Liver (tissue), 8 donors: ENCODE measurements at regions not wholly inside any gene's neighbourhood (a gene's known extent, or its start where the extent isn't known, plus 50 kb on each side); places are given as distances from the start of the nearest gene placed in this dataset.

Experiments used
- DNase-seq: peaks from one replicate; pipeline ENCODE4 v3.0.0-alpha.2; 2017; ENCODE audit warnings: low spot score
- H3K27ac ChIP-seq, 2 donors: one replicate each; pipeline ENCODE4 v1.7.0; 2013; ENCODE audit warnings: inconsistent platforms in 2 of 2, low read length in 2 of 2, control low read depth in 1 of 2, low read depth in 1 of 2, mild to moderate bottlenecking in 1 of 2
- H3K27me3 ChIP-seq, 4 donors: one replicate each; pipeline versions ENCODE4 v1.6.1 to v1.7.0; 2013; ENCODE audit warnings: low read length in 3 of 4, inconsistent platforms in 1 of 4, mild to moderate bottlenecking in 1 of 4, moderate library complexity in 1 of 4; ENCODE audit not compliant: control insufficient read depth in 4 of 4, insufficient read depth in 4 of 4
- H3K36me3 ChIP-seq, 4 donors: one replicate each; pipeline versions ENCODE4 v1.6.1 to v1.7.0; 2013; ENCODE audit warnings: low read length in 3 of 4, mild to moderate bottlenecking in 3 of 4, low read depth in 1 of 4, moderate library complexity in 1 of 4; ENCODE audit not compliant: control insufficient read depth in 4 of 4, insufficient read depth in 3 of 4
- H3K4me1 ChIP-seq, 4 donors: one replicate each; pipeline versions ENCODE4 v1.6.1 to v1.7.0; 2013; ENCODE audit warnings: low read length in 3 of 4, mild to moderate bottlenecking in 3 of 4, moderate library complexity in 1 of 4; ENCODE audit not compliant: control insufficient read depth in 4 of 4, insufficient read depth in 4 of 4
- H3K4me3 ChIP-seq, 3 donors: one replicate each; pipeline versions ENCODE4 v1.6.1 to v1.7.0; 2013; ENCODE audit warnings: low read length in 3 of 3, control low read depth in 1 of 3, low read depth in 1 of 3, mild to moderate bottlenecking in 1 of 3
- H3K9ac ChIP-seq, 2 donors: one replicate each; pipeline ENCODE4 v1.7.0; 2013; ENCODE audit warnings: low read length in 2 of 2, mild to moderate bottlenecking in 2 of 2, moderate library complexity in 2 of 2, control low read depth in 1 of 2, low read depth in 1 of 2
- H3K9me3 ChIP-seq, 4 donors: one replicate each; pipeline versions ENCODE4 v1.6.1 to v1.7.0; 2013; ENCODE audit warnings: low read length in 3 of 4; ENCODE audit not compliant: control insufficient read depth in 4 of 4
- EGR1 ChIP-seq, 2 donors: IDR thresholded peaks; 2 replicates each; pipeline ENCODE4 v1.6.1; 2016 to 2018; ENCODE audit warnings: antibody characterized with exemption in 2 of 2, low read depth in 2 of 2
- FOXA1 ChIP-seq: IDR thresholded peaks from 2 replicates; pipeline ENCODE4 v1.6.1; 2016; ENCODE audit warnings: antibody characterized with exemption
- FOXA2 ChIP-seq: IDR thresholded peaks from 2 replicates; pipeline ENCODE4 v1.6.1; 2016; ENCODE audit warnings: antibody characterized with exemption
- GABPA ChIP-seq, 2 donors: IDR thresholded peaks in 1 of 2; conservative IDR thresholded peaks in 1 of 2; 2 replicates each; pipeline ENCODE4 v1.6.1; 2016; ENCODE audit warnings: antibody characterized with exemption in 2 of 2, mild to moderate bottlenecking in 1 of 2, moderate library complexity in 1 of 2
- HNF4A ChIP-seq, 2 donors: conservative IDR thresholded peaks; 2 replicates each; pipeline ENCODE4 v1.6.1; 2016; ENCODE audit warnings: antibody characterized with exemption in 2 of 2, mild to moderate bottlenecking in 2 of 2
- HNF4G ChIP-seq: IDR thresholded peaks from 2 replicates; pipeline ENCODE4 v1.6.1; 2016; ENCODE audit warnings: antibody characterized with exemption
- JUND ChIP-seq, 2 donors: IDR thresholded peaks; 2 replicates each; pipeline ENCODE4 v1.6.1; 2016; ENCODE audit warnings: antibody characterized with exemption in 2 of 2
- MAX ChIP-seq: IDR thresholded peaks from 2 replicates; pipeline ENCODE4 v1.6.1; 2016; ENCODE audit warnings: antibody characterized with exemption
- NR2F2 ChIP-seq: IDR thresholded peaks from 2 replicates; pipeline ENCODE4 v1.6.1; 2016; ENCODE audit warnings: antibody characterized with exemption
- RAD21 ChIP-seq, 2 donors: IDR thresholded peaks; 2 replicates each; pipeline ENCODE4 v1.6.1; 2016; ENCODE audit warnings: antibody characterized with exemption in 2 of 2, mild to moderate bottlenecking in 2 of 2
- REST ChIP-seq: IDR thresholded peaks from 2 replicates; pipeline ENCODE4 v1.6.1; 2016; ENCODE audit warnings: antibody characterized with exemption, mild to moderate bottlenecking
- RXRA ChIP-seq, 2 donors: IDR thresholded peaks; 2 replicates each; pipeline ENCODE4 v1.6.1; 2017 to 2018; ENCODE audit warnings: antibody characterized with exemption in 2 of 2, mild to moderate bottlenecking in 1 of 2
- SP1 ChIP-seq: IDR thresholded peaks from 2 replicates; pipeline ENCODE4 v1.6.1; 2018; ENCODE audit warnings: antibody characterized with exemption, mild to moderate bottlenecking
- TAF1 ChIP-seq: conservative IDR thresholded peaks from 2 replicates; pipeline ENCODE4 v1.6.1; 2016; ENCODE audit warnings: antibody characterized with exemption, mild to moderate bottlenecking
- YY1 ChIP-seq: IDR thresholded peaks from 2 replicates; pipeline ENCODE4 v1.6.1; 2016; ENCODE audit warnings: antibody characterized with exemption, mild to moderate bottlenecking
- ZBTB33 ChIP-seq: IDR thresholded peaks from 2 replicates; pipeline ENCODE4 v1.6.1; 2016; ENCODE audit warnings: antibody characterized with exemption
- WGBS: extraction: QIAGEN DNeasy Blood & Tissue Kit; methylation state at CpG from one replicate; pipeline ENCODE4 v1.1.7; 2013; 5-methylcytosine and 5-hydroxymethylcytosine counted together
- TF ChIP-seq, protein P1 (sequence below): IDR thresholded peaks from 2 replicates; pipeline ENCODE4 v1.6.1; 2016; ENCODE audit warnings: antibody characterized with exemption
- TF ChIP-seq, protein P2 (sequence below): fragments of 150-350 bp; IDR thresholded peaks from 2 replicates; pipeline ENCODE4 v1.5.1; 2017; ENCODE audit warnings: improper control_type of control experiment, low read depth, low read length; ENCODE audit not compliant: missing input control
- donor health status: healthy.
- donor health status: healthy.
- donor health status: healthy.
- donor health status: healthy.
- donor health status: healthy.

DNA sequence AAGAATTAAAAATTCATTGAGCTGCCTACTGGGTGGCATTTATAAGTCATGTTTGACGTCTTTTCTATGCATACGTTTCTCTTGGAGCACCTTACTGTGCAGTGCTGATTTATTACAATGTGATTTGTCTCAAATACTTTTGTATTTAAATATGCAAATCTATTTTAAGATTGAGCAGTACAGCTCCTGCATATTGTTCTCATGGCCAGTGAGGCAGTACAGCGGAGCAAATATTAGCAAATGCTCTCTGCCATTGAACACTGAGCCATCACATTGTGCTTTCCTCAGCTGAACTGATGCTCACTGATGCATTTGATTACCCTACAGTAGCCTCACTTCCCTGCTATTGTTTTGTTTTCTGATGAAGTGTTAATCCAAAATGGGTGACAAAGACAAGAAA is 149.6 kb downstream of the HTR1A start:
- TF ChIP-seq GABPA (IDR thresholded peaks at IDR 0.05 in 1 of 2, conservative IDR thresholded peaks at IDR 0.05 in 1 of 2) (no peak), TAF1 (no peak), NR2F2 (no peak), MAX (no peak), FOXA2 (no peak), RXRA (IDR thresholded peaks at IDR 0.05) (no peak), FOXA1 (no peak), JUND (IDR thresholded peaks at IDR 0.05) (no peak), YY1 (no peak), ZBTB33 (no peak), REST (no peak), HNF4A (conservative IDR thresholded peaks at IDR 0.05) (no peak), HNF4G (no peak), EGR1 (IDR thresholded peaks at IDR 0.05; ENCODE audit: low read depth in 2 of 2) (no peak), RAD21 (IDR thresholded peaks at IDR 0.05) (no peak), SP1 (no peak)
- TF ChIP-seq, protein P1, sequence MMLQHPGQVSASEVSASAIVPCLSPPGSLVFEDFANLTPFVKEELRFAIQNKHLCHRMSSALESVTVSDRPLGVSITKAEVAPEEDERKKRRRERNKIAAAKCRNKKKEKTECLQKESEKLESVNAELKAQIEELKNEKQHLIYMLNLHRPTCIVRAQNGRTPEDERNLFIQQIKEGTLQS, result no peak
- TF ChIP-seq, protein P2, sequence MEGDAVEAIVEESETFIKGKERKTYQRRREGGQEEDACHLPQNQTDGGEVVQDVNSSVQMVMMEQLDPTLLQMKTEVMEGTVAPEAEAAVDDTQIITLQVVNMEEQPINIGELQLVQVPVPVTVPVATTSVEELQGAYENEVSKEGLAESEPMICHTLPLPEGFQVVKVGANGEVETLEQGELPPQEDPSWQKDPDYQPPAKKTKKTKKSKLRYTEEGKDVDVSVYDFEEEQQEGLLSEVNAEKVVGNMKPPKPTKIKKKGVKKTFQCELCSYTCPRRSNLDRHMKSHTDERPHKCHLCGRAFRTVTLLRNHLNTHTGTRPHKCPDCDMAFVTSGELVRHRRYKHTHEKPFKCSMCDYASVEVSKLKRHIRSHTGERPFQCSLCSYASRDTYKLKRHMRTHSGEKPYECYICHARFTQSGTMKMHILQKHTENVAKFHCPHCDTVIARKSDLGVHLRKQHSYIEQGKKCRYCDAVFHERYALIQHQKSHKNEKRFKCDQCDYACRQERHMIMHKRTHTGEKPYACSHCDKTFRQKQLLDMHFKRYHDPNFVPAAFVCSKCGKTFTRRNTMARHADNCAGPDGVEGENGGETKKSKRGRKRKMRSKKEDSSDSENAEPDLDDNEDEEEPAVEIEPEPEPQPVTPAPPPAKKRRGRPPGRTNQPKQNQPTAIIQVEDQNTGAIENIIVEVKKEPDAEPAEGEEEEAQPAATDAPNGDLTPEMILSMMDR, result no peak
- Histone ChIP-seq H3K4me3 (no peak overlapping the region), H3K27ac (no peak overlapping the region), H3K9ac (no peak overlapping the region), H3K27me3 (no peaks in the 10 kb centered on the region), H3K36me3 (no peaks in the 10 kb centered on the region), H3K9me3 (peaks cover 2 to 9% (median 5%) of the 10 kb centered on the region in 4 donors), H3K4me1 (no peaks in the 10 kb centered on the region)
- DNase-seq, result no peak
- 78% methylated on average over 3 of the region's 3 CpGs for WGBS

GRCh38 chr5:63811961-63812360 is 150.3 kb downstream of the HTR1A start:
- Histone ChIP-seq H3K36me3 (no peaks in the 10 kb centered on the region), H3K9ac (no peak overlapping the region), H3K4me3 (no peak overlapping the region), H3K9me3 (peaks cover 2 to 9% (median 5%) of the 10 kb centered on the region in 4 donors), H3K27ac (no peak overlapping the region), H3K4me1 (no peaks in the 10 kb centered on the region), H3K27me3 (no peaks in the 10 kb centered on the region)
- 60% methylated on average over 2 of the region's 2 CpGs for WGBS
- DNase-seq, result no peak
- no peak for TF ChIP-seq HNF4A (conservative IDR thresholded peaks at IDR 0.05)
- TF ChIP-seq REST, result no peak
- TF ChIP-seq JUND (IDR thresholded peaks at IDR 0.05), result no peak
- TF ChIP-seq RAD21 (IDR thresholded peaks at IDR 0.05), result no peak
- TF ChIP-seq NR2F2, result no peak
- TF ChIP-seq GABPA (IDR thresholded peaks at IDR 0.05 in 1 of 2, conservative IDR thresholded peaks at IDR 0.05 in 1 of 2), result no peak
- no peak for TF ChIP-seq MAX
- no peak for TF ChIP-seq FOXA2
- no peak for TF ChIP-seq ZBTB33
- no peak for TF ChIP-seq EGR1 (IDR thresholded peaks at IDR 0.05; ENCODE audit: low read depth in 2 of 2)
- TF ChIP-seq HNF4G, result no peak
